H9 (cell line): ENCODE measurements at regions not wholly inside any gene's neighbourhood (a gene's known extent, or its start where the extent isn't known, plus 50 kb on each side); places are given as distances from the start of the nearest gene placed in this dataset.

ENCODE experiments used
- DNase-seq: peaks from one replicate; pipeline ENCODE4 v3.0.0-alpha.2; 2017
- H2AFZ ChIP-seq: one replicate; pipeline ENCODE4 v1.6.1; 2013; ENCODE audit warnings: mild to moderate bottlenecking, low read length, control low read depth, moderate library complexity
- H2AK5ac ChIP-seq: 2 replicates; pipeline ENCODE4 v1.6.1; 2013; ENCODE audit warnings: low read length, control low read depth, mixed read lengths; ENCODE audit not compliant: insufficient read length
- H2BK120ac ChIP-seq: one replicate; pipeline ENCODE4 v1.6.1; 2013; ENCODE audit warnings: low read depth, mild to moderate bottlenecking, low read length, control low read depth, inconsistent platforms; ENCODE audit not compliant: poor library complexity, severe bottlenecking
- H2BK12ac ChIP-seq: 2 replicates; pipeline ENCODE4 v1.6.1; 2013; ENCODE audit warnings: low read length, control low read depth, mixed read lengths, low read depth; ENCODE audit not compliant: insufficient read length
- H2BK15ac ChIP-seq: 2 replicates; pipeline ENCODE4 v1.6.1; 2013; ENCODE audit warnings: low read depth, low read length, control low read depth
- H2BK20ac ChIP-seq: one replicate; pipeline ENCODE4 v1.6.1; 2013; ENCODE audit warnings: low read depth, mild to moderate bottlenecking, low read length, control low read depth, inconsistent platforms; ENCODE audit not compliant: poor library complexity, severe bottlenecking
- H2BK5ac ChIP-seq: 2 replicates; pipeline ENCODE4 v1.6.1; 2013; ENCODE audit warnings: low read length, control low read depth, mixed read lengths; ENCODE audit not compliant: insufficient read length
- H3K14ac ChIP-seq: 2 replicates; pipeline ENCODE4 v1.6.1; 2013; ENCODE audit warnings: low read length, control low read depth; ENCODE audit not compliant: insufficient read depth
- H3K18ac ChIP-seq: 2 replicates; pipeline ENCODE4 v1.6.1; 2013; ENCODE audit warnings: low read depth, mild to moderate bottlenecking, mixed read lengths, low read length, control low read depth; ENCODE audit not compliant: insufficient read length
- H3K23ac ChIP-seq: 2 replicates; pipeline ENCODE4 v1.6.1; 2013; ENCODE audit warnings: low read length, control low read depth, mixed read lengths, low read depth; ENCODE audit not compliant: insufficient read length
- H3K23me2 ChIP-seq: 2 replicates; pipeline ENCODE4 v1.6.1; 2013; ENCODE audit warnings: low read depth, mild to moderate bottlenecking, mixed read lengths, low read length, control low read depth; ENCODE audit not compliant: insufficient read length, poor library complexity, severe bottlenecking
- H3K27ac ChIP-seq: 2 replicates; pipeline ENCODE4 v1.5.1; 2013; ENCODE audit warnings: low read length, control low read depth, mixed read lengths, low read depth; ENCODE audit not compliant: insufficient read length
- H3K27me3 ChIP-seq: 2 replicates; pipeline ENCODE4 v1.6.1; 2013; ENCODE audit warnings: low read length, control low read depth, inconsistent platforms; ENCODE audit not compliant: insufficient read depth
- H3K4ac ChIP-seq: 2 replicates; pipeline ENCODE4 v1.6.1; 2013; ENCODE audit warnings: low read depth, mild to moderate bottlenecking, control low read depth, inconsistent platforms, low read length, moderate library complexity
- H3K4me1 ChIP-seq: 2 replicates; pipeline ENCODE4 v1.6.1; 2013; ENCODE audit warnings: low read length, control low read depth, inconsistent platforms; ENCODE audit not compliant: insufficient read depth
- H3K4me2 ChIP-seq: 2 replicates; pipeline ENCODE4 v1.6.1; 2013; ENCODE audit warnings: low read length, control low read depth, mixed read lengths; ENCODE audit not compliant: insufficient read length, insufficient read depth
- H3K56ac ChIP-seq: 2 replicates; pipeline ENCODE4 v1.6.1; 2013; ENCODE audit warnings: low read depth, mild to moderate bottlenecking, mixed read lengths, low read length, control low read depth; ENCODE audit not compliant: insufficient read length
- H3K79me1 ChIP-seq: 2 replicates; pipeline ENCODE4 v1.6.1; 2013; ENCODE audit warnings: low read depth, mild to moderate bottlenecking, moderate library complexity, low read length, control low read depth, inconsistent platforms; ENCODE audit not compliant: insufficient read depth, poor library complexity, severe bottlenecking
- H3K79me2 ChIP-seq: 2 replicates; pipeline ENCODE4 v1.6.1; 2013; ENCODE audit warnings: low read length, control low read depth, inconsistent platforms; ENCODE audit not compliant: insufficient read depth
- H3K9ac ChIP-seq: 2 replicates; pipeline ENCODE4 v1.6.1; 2013; ENCODE audit warnings: low read length, control low read depth, mixed read lengths; ENCODE audit not compliant: insufficient read length; ENCODE audit errors: extremely low read depth
- H3K9me3 ChIP-seq: one replicate; pipeline ENCODE4 v1.6.1; 2013; ENCODE audit warnings: low read depth, low read length, inconsistent platforms; ENCODE audit not compliant: control insufficient read depth
- H3T11ph ChIP-seq: one replicate; pipeline ENCODE4 v1.6.1; 2013; ENCODE audit warnings: mild to moderate bottlenecking, low read length, control low read depth, inconsistent platforms
- H4K20me1 ChIP-seq: one replicate; pipeline ENCODE4 v1.6.1; 2013; ENCODE audit not compliant: control insufficient read depth, insufficient read length, insufficient read depth
- H4K5ac ChIP-seq: 2 replicates; pipeline ENCODE4 v1.6.1; 2013; ENCODE audit warnings: low read depth, mild to moderate bottlenecking, mixed read lengths, low read length, control low read depth; ENCODE audit not compliant: insufficient read length
- H4K8ac ChIP-seq: replicated peaks from 2 replicates; pipeline ENCODE4 v1.6.1; 2013; ENCODE audit warnings: low read length, control low read depth, mixed read lengths, low read depth; ENCODE audit not compliant: insufficient read length
- H4K91ac ChIP-seq: 2 replicates; pipeline ENCODE4 v1.6.1; 2013; ENCODE audit warnings: low read depth, mild to moderate bottlenecking, moderate library complexity, mixed read lengths, low read length, control low read depth; ENCODE audit not compliant: insufficient read length
- H3K27ac Mint-ChIP-seq, 3 experiments: 2 replicates in 2 of 3; 3 replicates in 1 of 3; pipeline ENCODE4 v1.8.0; 2020 to 2021; ENCODE audit warnings: mixed read lengths in 3 of 3, mild to moderate bottlenecking in 1 of 3, moderate library complexity in 1 of 3
- H3K27me3 Mint-ChIP-seq: 2 replicates; pipeline ENCODE4 v1.8.0; 2021; ENCODE audit warnings: low read depth, mild to moderate bottlenecking, moderate library complexity, mixed read lengths
- H3K36me3 Mint-ChIP-seq, 3 experiments: 2 replicates in 2 of 3; 3 replicates in 1 of 3; pipeline ENCODE4 v1.8.0; 2020 to 2021; ENCODE audit warnings: low read depth in 3 of 3, mixed read lengths in 3 of 3; ENCODE audit not compliant: insufficient read depth in 1 of 3
- H3K4me1 Mint-ChIP-seq, 2 experiments: 2 replicates each; pipeline ENCODE4 v1.8.0; 2020; ENCODE audit warnings: mixed read lengths in 2 of 2
- H3K4me3 Mint-ChIP-seq, 2 experiments: 2 replicates in 1 of 2; 3 replicates in 1 of 2; pipeline ENCODE4 v1.8.0; 2020 to 2021; ENCODE audit warnings: mild to moderate bottlenecking in 2 of 2, mixed read lengths in 2 of 2, moderate library complexity in 1 of 2
- H3K9me3 Mint-ChIP-seq, 2 experiments: 2 replicates in 1 of 2; 3 replicates in 1 of 2; pipeline ENCODE4 v1.8.0; 2020; ENCODE audit warnings: mild to moderate bottlenecking in 2 of 2, mixed read lengths in 2 of 2, moderate library complexity in 1 of 2
- WGBS: extraction: QIAGEN DNeasy Blood & Tissue Kit; methylation state at CpG from one replicate; pipeline ENCODE4 v1.1.7; 2013; ENCODE audit warnings: missing lambda C conversion rate, low lambda C conversion rate, mixed read lengths; ENCODE audit not compliant: insufficient read length; ENCODE audit errors: extremely low coverage; 5-methylcytosine and 5-hydroxymethylcytosine counted together
- TF ChIP-seq, protein P1 (sequence below): fragments of 200-600 bp; sonication (generic); conservative IDR thresholded peaks from 3 replicates; pipeline ENCODE4 v1.8.0; 2021; ENCODE audit warnings: antibody characterized with exemption, mild to moderate bottlenecking

DNA sequence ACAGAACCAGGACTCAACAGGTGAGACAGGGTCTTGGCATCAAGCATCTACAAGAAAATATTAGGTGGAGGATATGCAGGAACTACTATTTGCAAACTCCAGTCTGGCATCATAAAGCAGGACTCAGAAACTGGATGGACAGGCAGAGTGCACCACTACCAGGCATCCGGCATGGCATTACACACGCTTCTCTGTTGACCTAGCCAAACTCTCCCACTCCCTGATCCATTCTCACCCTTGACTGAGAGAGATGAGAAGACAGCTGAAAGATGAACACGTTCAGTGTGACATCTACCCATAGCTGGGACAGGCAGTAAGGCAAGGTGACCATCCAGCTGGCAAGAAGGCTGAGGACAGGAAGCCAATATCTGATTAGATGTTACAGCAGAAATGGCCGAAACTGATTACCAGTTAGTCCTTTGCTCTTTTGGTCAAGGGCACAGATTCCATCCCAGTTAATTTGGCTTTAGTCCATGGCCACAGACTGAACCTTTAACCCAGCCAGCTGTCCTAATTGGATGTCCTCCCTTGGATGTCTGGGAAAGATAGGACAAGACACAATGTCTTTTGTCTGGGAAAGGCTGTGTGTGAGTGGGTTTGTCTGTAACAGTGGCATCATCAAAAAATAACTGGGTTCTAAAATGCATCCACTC is 71.6 kb downstream of the BBS10 start:
- no peak overlapping the region for H3K9ac ChIP-seq
- no peak overlapping the region for H2AFZ ChIP-seq
- peaks cover 6% of the 10 kb centered on the region; the same call in 1 of the 2 replicates for H3K4me1 ChIP-seq
- H4K8ac ChIP-seq = no peak overlapping the region
- no peak overlapping the region for H3K4ac ChIP-seq
- no peak overlapping the region for H3K4me2 ChIP-seq
- no peak for DNase-seq
- H2BK120ac ChIP-seq = no peak overlapping the region
- H3K27ac ChIP-seq = no peak overlapping the region
- no peak overlapping the region for H2BK12ac ChIP-seq
- no peaks in the 10 kb centered on the region for H3K9me3 ChIP-seq
- TF ChIP-seq, protein P1, sequence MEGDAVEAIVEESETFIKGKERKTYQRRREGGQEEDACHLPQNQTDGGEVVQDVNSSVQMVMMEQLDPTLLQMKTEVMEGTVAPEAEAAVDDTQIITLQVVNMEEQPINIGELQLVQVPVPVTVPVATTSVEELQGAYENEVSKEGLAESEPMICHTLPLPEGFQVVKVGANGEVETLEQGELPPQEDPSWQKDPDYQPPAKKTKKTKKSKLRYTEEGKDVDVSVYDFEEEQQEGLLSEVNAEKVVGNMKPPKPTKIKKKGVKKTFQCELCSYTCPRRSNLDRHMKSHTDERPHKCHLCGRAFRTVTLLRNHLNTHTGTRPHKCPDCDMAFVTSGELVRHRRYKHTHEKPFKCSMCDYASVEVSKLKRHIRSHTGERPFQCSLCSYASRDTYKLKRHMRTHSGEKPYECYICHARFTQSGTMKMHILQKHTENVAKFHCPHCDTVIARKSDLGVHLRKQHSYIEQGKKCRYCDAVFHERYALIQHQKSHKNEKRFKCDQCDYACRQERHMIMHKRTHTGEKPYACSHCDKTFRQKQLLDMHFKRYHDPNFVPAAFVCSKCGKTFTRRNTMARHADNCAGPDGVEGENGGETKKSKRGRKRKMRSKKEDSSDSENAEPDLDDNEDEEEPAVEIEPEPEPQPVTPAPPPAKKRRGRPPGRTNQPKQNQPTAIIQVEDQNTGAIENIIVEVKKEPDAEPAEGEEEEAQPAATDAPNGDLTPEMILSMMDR = no peak
- Mint-ChIP-seq H3K27ac (no peak overlapping the region), H3K36me3 (no peaks in the 10 kb centered on the region), H3K27me3 (no peaks in the 10 kb centered on the region), H3K4me1 (peaks cover 19 to 23% of the 10 kb centered on the region in 2 experiments), H3K4me3 (no peak overlapping the region), H3K9me3 (no peaks in the 10 kb centered on the region)
- H2BK5ac ChIP-seq = no peak overlapping the region
- H3K56ac ChIP-seq = no peak overlapping the region
- H3T11ph ChIP-seq = no peak overlapping the region
- H3K27me3 ChIP-seq = no peaks in the 10 kb centered on the region
- H3K79me1 ChIP-seq = no peaks in the 10 kb centered on the region
- no peak overlapping the region for H4K91ac ChIP-seq
- H4K5ac ChIP-seq = no peak overlapping the region
- H2BK15ac ChIP-seq = no peak overlapping the region
- H4K20me1 ChIP-seq = no peaks in the 10 kb centered on the region
- no peaks in the 10 kb centered on the region for H3K79me2 ChIP-seq
- H3K23ac ChIP-seq = no peak overlapping the region
- no peak overlapping the region for H2BK20ac ChIP-seq
- no CpG with 5 or more reads among the region's 4 CpGs for WGBS
- H2AK5ac ChIP-seq = no peak overlapping the region
- H3K23me2 ChIP-seq = no peaks in the 10 kb centered on the region
- no peak overlapping the region for H3K18ac ChIP-seq
- no peak overlapping the region for H3K14ac ChIP-seq
